Activated naive CD8-positive, alpha-beta T cell treated with anti-CD3 and anti-CD28 coated beads for 36 hours (primary cell): ENCODE measurements at regions not wholly inside any gene's neighbourhood (a gene's known extent, or its start where the extent isn't known, plus 50 kb on each side); places are given as distances from the start of the nearest gene placed in this dataset.

Experiments used
- DNase-seq: peaks from one replicate; pipeline ENCODE4 v3.0.0; 2021
- H3K27ac Mint-ChIP-seq: one replicate; pipeline ENCODE4 v1.8.0; 2022; ENCODE audit warnings: mild to moderate bottlenecking, moderate library complexity, mixed read lengths
- H3K27me3 Mint-ChIP-seq: one replicate; pipeline ENCODE4 v1.8.0; 2022; ENCODE audit warnings: mild to moderate bottlenecking, mixed read lengths
- H3K36me3 Mint-ChIP-seq: one replicate; pipeline ENCODE4 v1.8.0; 2021; ENCODE audit warnings: mild to moderate bottlenecking, mixed read lengths
- H3K4me1 Mint-ChIP-seq: one replicate; pipeline ENCODE4 v1.8.0; 2021; ENCODE audit warnings: mixed read lengths
- H3K4me3 Mint-ChIP-seq: one replicate; pipeline ENCODE4 v1.8.0; 2022; ENCODE audit warnings: mild to moderate bottlenecking, moderate library complexity, mixed read lengths
- H3K9me3 Mint-ChIP-seq: one replicate; pipeline ENCODE4 v1.8.0; 2022; ENCODE audit warnings: mixed read lengths

DNA sequence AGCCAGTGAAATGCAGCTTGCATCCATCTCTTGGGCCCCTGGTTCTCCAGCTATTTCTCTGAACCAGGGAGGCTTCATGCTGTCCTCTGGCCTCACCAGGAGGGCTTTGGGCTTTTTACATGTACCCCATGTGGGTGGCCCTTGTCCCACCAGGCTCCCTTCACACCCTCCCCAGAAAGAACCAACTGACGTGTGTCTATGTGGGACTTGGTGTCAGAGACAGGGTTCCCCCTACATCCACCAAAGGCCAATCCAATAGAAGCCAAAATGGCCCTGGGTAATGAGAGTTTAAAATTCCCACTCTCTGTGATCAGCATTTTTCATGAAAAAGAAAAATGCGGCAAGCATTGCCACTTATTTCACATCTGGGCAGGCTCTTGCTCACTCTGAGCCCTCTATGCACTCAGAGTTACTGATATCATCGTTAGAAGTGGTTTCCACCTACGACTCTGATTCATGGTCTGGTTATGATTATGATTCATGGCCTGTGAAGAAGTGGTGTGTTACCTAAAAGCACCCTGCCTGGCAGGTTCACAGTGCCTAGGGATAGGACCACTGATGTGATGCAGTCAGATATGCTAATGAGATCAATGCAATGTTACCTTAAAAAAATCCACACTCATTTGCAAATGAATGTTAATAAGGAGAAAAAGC, 133.5 kb downstream of the BUB3 start:
- peak; percentile 50 for DNase-seq
- Mint-ChIP-seq H3K36me3 (peaks cover 14% of the 10 kb centered on the region), H3K27ac (peak overlapping the region; percentile 76), H3K9me3 (peaks cover 14% of the 10 kb centered on the region), H3K4me3 (no peak overlapping the region), H3K4me1 (peaks cover 9% of the 10 kb centered on the region), H3K27me3 (no peaks in the 10 kb centered on the region)

GRCh38 chr10:123289432-123289831, 135.2 kb downstream of the BUB3 start:
- Mint-ChIP-seq H3K27ac (no peak overlapping the region), H3K4me1 (peaks cover 9% of the 10 kb centered on the region), H3K4me3 (no peak overlapping the region), H3K9me3 (peaks cover 14% of the 10 kb centered on the region), H3K27me3 (no peaks in the 10 kb centered on the region), H3K36me3 (peaks cover 14% of the 10 kb centered on the region)
- DNase-seq = no peak

DNA sequence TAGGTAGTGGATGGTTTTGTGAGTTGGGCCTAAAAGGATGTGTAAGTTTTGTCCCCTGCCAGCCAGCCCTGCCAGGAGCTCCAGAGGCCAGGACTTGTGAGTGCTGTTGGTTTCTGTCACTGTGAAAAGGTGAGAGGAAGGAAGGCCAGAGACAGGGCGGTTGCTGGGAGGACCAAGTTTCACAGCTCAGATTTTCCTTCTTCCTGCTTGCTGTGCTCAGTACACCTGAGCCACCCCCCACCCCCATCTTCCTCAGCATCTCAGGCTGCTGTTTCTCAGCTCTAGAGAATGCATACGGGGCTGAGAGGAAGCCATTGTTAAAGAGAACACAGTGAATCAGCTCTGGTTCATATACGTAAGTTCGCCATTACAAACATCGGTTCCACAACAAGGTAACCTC, 139.9 kb downstream of the BUB3 start:
- peaks cover 10% of the 10 kb centered on the region for H3K9me3 Mint-ChIP-seq
- H3K27me3 Mint-ChIP-seq = no peaks in the 10 kb centered on the region
- peaks cover 5% of the 10 kb centered on the region for H3K36me3 Mint-ChIP-seq
- H3K27ac Mint-ChIP-seq = no peak overlapping the region
- H3K4me1 Mint-ChIP-seq = no peaks in the 10 kb centered on the region
- no peak for DNase-seq
- H3K4me3 Mint-ChIP-seq = no peak overlapping the region

GRCh38 chr10:123294886-123295285, 140.7 kb downstream of the BUB3 start:
- Mint-ChIP-seq H3K4me1 (no peaks in the 10 kb centered on the region), H3K27me3 (no peaks in the 10 kb centered on the region), H3K36me3 (peaks cover 4% of the 10 kb centered on the region), H3K9me3 (peaks cover 9% of the 10 kb centered on the region), H3K27ac (no peak overlapping the region), H3K4me3 (no peak overlapping the region)
- DNase-seq = no peak

DNA sequence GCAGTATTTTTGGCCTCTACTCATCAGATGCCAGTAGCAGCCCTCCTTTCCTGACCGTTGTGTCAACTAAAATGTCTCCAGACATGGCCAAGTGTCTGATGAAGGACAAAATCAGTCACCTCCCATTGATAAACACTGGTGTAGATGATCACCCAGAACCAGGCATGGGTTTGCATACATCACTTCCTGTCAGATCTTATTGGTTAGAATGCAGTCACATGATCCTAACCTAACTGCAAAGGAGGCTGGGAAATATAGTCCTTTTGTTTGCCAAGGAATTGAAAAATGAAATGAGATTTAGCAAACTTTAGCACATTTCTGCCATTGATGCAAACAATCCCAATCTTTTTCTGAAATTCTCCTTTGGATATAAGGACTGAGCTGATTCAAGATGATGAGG, 141.4 kb downstream of the BUB3 start:
- H3K4me3 Mint-ChIP-seq = no peak overlapping the region
- no peak overlapping the region for H3K27ac Mint-ChIP-seq
- H3K36me3 Mint-ChIP-seq = no peaks in the 10 kb centered on the region
- DNase-seq = no peak
- H3K9me3 Mint-ChIP-seq = peaks cover 5% of the 10 kb centered on the region
- no peaks in the 10 kb centered on the region for H3K4me1 Mint-ChIP-seq
- H3K27me3 Mint-ChIP-seq = no peaks in the 10 kb centered on the region

DNA sequence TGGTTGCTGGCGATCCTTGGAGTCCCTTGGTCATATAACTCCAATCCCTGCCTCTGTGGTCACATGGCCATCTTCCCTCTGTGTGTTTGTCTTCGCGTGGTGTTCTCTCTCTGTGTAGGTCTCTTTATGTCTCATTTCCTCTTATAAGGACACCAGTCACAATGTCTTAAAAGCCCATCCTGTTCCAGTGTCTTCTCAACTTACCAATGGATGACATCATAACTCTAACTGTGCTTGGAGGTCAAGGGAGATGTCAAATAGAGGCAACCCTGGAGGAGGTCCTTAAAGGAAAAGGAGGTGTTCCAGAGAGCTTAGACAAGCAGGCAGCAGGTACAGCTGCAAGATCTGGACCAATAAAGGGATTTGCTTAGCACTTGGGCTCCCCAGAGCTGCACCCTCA, 143.0 kb downstream of the BUB3 start:
- Mint-ChIP-seq H3K4me3 (no peak overlapping the region), H3K36me3 (no peaks in the 10 kb centered on the region), H3K27ac (no peak overlapping the region), H3K27me3 (no peaks in the 10 kb centered on the region), H3K4me1 (no peaks in the 10 kb centered on the region), H3K9me3 (no peaks in the 10 kb centered on the region)
- no peak for DNase-seq

- Mint-ChIP-seq H3K9me3 (no peaks in the 10 kb centered on the region), H3K4me3 (no peak overlapping the region), H3K27me3 (no peaks in the 10 kb centered on the region)
Observed at GRCh38 chr10:123298583-123298982, 144.4 kb downstream of the BUB3 start.

GRCh38 chr10:123299598-123299997, 145.4 kb downstream of the BUB3 start:
- H3K27me3 Mint-ChIP-seq = no peaks in the 10 kb centered on the region
- no peak overlapping the region for H3K4me3 Mint-ChIP-seq
- no peaks in the 10 kb centered on the region for H3K9me3 Mint-ChIP-seq
- no peaks in the 10 kb centered on the region for H3K36me3 Mint-ChIP-seq
- DNase-seq = no peak
- H3K4me1 Mint-ChIP-seq = no peaks in the 10 kb centered on the region
- H3K27ac Mint-ChIP-seq = no peak overlapping the region

More at GRCh38 chr10:123298583-123298982, 144.4 kb downstream of the BUB3 start:
- no peak for DNase-seq
- Mint-ChIP-seq H3K36me3 (no peaks in the 10 kb centered on the region), H3K4me1 (no peaks in the 10 kb centered on the region), H3K27ac (no peak overlapping the region)

- no peak overlapping the region for H3K4me3 Mint-ChIP-seq
- DNase-seq = no peak
Observed at GRCh38 chr10:123301077-123301857, 147.1 kb downstream of the BUB3 start.

DNA sequence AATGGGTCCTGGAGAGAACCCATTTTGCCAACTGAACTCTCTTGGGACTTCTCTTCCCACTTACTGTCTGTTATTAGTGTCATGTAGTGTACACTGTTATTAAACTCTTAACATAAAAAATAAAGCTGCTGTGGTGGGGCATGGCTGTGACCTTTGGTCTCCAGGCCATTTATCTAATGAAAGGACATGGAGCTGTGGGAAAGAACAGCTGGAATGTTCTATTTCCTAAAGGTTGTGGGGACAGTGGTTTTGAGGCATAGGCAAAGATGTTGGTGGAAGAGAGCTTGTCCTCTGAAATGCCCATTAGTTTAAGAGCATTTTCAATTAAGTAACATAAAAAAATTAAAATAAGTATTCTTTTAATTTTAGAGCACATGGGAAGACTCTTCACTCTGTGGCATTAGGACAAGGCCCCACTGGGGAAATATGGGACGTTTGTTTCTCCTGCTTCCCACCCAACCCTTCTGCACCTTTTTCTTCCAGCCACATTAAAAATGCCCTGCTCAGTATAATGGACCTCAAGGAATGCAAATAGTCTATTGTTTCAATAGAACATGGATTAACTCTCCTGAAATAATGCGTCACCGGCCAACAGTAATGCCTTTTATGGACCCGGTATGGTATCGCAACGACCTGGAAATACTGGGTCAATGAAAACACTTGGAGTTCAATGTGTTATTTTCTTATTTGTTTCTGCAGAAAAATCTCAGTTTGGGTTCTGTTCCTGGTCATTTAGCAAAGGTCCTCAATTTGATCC, 149.6 kb downstream of the BUB3 start:
- Mint-ChIP-seq H3K9me3 (no peaks in the 10 kb centered on the region), H3K27ac (no peak overlapping the region), H3K4me3 (no peak overlapping the region), H3K4me1 (no peaks in the 10 kb centered on the region), H3K36me3 (no peaks in the 10 kb centered on the region), H3K27me3 (no peaks in the 10 kb centered on the region)
- DNase-seq = no peak

More at GRCh38 chr10:123301077-123301857, 147.1 kb downstream of the BUB3 start:
- Mint-ChIP-seq H3K27me3 (no peaks in the 10 kb centered on the region), H3K4me1 (no peaks in the 10 kb centered on the region), H3K9me3 (no peaks in the 10 kb centered on the region), H3K27ac (no peak overlapping the region), H3K36me3 (no peaks in the 10 kb centered on the region)

DNA sequence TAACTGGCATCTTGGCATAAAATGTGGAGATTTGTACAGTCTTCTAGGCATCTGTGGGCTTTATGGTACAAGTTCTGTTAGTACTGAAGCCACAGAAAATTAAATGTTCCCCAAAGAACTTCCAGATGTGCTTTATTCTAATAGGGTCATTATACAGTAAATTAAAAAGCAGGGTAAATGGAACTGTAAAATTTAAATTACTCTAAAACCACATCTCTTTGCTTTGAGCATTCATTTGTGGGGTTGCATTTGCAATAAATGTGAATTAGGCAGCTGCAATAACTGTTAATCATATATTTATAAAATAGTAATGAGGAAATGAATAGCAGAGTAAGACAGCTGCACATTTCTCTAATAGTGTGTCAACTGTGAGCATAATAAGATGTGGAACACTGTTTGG, 151.5 kb downstream of the BUB3 start:
- DNase-seq = no peak
- no peak overlapping the region for H3K27ac Mint-ChIP-seq
- no peaks in the 10 kb centered on the region for H3K27me3 Mint-ChIP-seq
- no peaks in the 10 kb centered on the region for H3K9me3 Mint-ChIP-seq
- H3K36me3 Mint-ChIP-seq = no peaks in the 10 kb centered on the region
- H3K4me1 Mint-ChIP-seq = no peaks in the 10 kb centered on the region
- no peak overlapping the region for H3K4me3 Mint-ChIP-seq

DNA sequence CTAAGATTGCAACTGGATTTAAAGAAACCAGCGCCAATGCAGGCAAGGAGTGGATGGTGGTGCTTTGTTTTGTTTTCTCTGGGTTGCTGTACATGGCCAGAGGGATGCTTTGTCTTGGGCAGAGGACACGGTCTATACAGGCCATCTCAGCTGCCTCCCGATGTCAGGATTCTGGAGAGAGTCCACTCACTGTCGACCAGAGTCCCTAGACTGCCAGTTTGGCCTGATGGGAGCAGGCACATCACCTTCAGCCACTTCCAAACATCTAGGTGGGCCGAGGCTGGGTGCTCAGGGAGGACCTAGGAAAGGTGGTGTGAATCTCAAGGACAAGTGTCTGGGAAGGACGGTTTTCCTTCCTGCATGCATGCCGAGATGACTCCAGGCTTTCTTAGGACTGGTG, 152.1 kb downstream of the BUB3 start:
- no peak for DNase-seq
- no peak overlapping the region for H3K4me3 Mint-ChIP-seq
- H3K27me3 Mint-ChIP-seq = no peaks in the 10 kb centered on the region
- H3K4me1 Mint-ChIP-seq = no peaks in the 10 kb centered on the region
- H3K9me3 Mint-ChIP-seq = no peaks in the 10 kb centered on the region
- H3K27ac Mint-ChIP-seq = no peak overlapping the region
- no peaks in the 10 kb centered on the region for H3K36me3 Mint-ChIP-seq

- H3K4me1 Mint-ChIP-seq = no peaks in the 10 kb centered on the region
Observed at GRCh38 chr10:123309731-123310130, 155.5 kb downstream of the BUB3 start.

GRCh38 chr10:123316776-123317175, 162.6 kb downstream of the BUB3 start:
- no peaks in the 10 kb centered on the region for H3K9me3 Mint-ChIP-seq
- H3K27me3 Mint-ChIP-seq = no peaks in the 10 kb centered on the region
- no peaks in the 10 kb centered on the region for H3K4me1 Mint-ChIP-seq
- no peak overlapping the region for H3K27ac Mint-ChIP-seq
- no peak for DNase-seq
- no peaks in the 10 kb centered on the region for H3K36me3 Mint-ChIP-seq
- H3K4me3 Mint-ChIP-seq = no peak overlapping the region

More at GRCh38 chr10:123309731-123310130, 155.5 kb downstream of the BUB3 start:
- Mint-ChIP-seq H3K4me3 (no peak overlapping the region), H3K9me3 (no peaks in the 10 kb centered on the region), H3K27me3 (no peaks in the 10 kb centered on the region), H3K27ac (no peak overlapping the region), H3K36me3 (no peaks in the 10 kb centered on the region)
- no peak for DNase-seq

DNA sequence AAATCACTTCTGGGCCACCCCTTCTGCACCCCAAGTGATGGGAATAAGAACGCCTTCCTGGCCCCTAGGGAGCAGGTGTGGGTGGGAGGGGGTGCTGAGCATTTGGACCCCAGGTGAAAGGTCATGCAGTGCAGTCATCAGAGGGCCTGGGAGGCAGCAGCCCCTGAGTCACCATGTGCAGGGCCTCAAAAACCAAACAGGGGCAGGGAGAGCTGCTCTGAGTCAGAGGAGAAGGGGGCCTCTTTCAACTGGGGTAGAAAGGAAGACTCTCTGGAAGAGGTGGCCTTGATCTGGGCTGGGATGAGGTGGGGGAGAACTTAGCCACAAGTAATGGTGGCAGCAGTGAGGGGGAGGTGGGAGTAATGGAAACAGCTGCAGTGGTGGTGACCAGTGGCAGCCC, 164.3 kb downstream of the BUB3 start:
- H3K4me3 Mint-ChIP-seq = no peak overlapping the region

More for the DNA sequence above, 164.3 kb downstream of the BUB3 start:
- H3K4me1 Mint-ChIP-seq = peaks cover 3% of the 10 kb centered on the region
- no peaks in the 10 kb centered on the region for H3K9me3 Mint-ChIP-seq
- H3K27me3 Mint-ChIP-seq = no peaks in the 10 kb centered on the region
- H3K27ac Mint-ChIP-seq = no peak overlapping the region
- no peak for DNase-seq
- no peaks in the 10 kb centered on the region for H3K36me3 Mint-ChIP-seq
